ENCODE measurements at regions not wholly inside any gene's neighbourhood (a gene's known extent, or its start where the extent isn't known, plus 50 kb on each side); places are given as distances from the start of the nearest gene placed in this dataset.

DNA sequence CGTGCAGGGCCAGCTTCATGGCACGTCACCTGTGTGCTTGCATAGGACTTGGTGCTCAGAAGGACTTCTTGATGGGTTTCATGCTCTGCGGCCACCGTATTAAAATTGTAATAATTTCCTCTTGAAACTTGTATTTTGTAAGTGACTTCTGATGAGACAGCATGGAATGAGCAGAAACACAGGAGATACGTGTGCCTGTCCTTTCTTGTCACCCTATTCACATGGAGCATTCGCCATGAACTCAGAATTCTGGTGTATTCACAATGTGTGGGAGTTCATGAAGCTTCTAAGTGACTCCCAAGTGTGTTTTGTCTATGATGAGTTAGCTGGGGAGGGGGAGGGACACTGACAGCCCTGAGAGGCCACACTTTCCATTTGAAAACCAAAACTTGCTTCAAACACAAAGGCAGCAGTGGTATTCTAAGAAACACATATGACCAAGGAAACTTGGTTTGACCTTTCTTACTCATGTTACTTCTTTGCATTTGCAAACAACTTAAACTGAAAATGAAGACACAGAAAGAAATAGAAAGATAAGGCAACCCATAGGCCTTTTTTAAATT lies 92.1 kb upstream of the NEDD9 start:
- ATAC-seq (peak; percentile 92), DNase-seq (peak; percentile 87)
- Mint-ChIP-seq H3K4me3 (peak overlapping the region; percentile 44), H3K4me1 (ENCODE audit: low read depth) (peaks cover 68% of the 10 kb centered on the region), H3K36me3 (ENCODE audit: low read depth) (peaks cover 36% of the 10 kb centered on the region), H3K27me3 (no peaks in the 10 kb centered on the region), H3K9me3 (no peaks in the 10 kb centered on the region), H3K27ac (peak overlapping the region; percentile 85)
- intact Hi-C loops (cut with micrococcal nuclease), result loop anchor here (2.0 to 5.0 kb wide), 2 partner anchors 43 to 48 kb away; no protein-coding TSS in a partner anchor
- ChIA-PET CTCF (interaction anchor here (1.1 to 1.5 kb wide), 3 partner anchors 9 to 171 kb away, joined by 3 to 8 read pairs (median 3); no protein-coding TSS in a partner anchor), POLR2A (interaction anchor here (1.3 kb wide), 2 partner anchors 55 to 92 kb away, joined by 3 to 4 read pairs; partner anchors contain the start of gene NEDD9)
- TF ChIP-seq, protein P1, sequence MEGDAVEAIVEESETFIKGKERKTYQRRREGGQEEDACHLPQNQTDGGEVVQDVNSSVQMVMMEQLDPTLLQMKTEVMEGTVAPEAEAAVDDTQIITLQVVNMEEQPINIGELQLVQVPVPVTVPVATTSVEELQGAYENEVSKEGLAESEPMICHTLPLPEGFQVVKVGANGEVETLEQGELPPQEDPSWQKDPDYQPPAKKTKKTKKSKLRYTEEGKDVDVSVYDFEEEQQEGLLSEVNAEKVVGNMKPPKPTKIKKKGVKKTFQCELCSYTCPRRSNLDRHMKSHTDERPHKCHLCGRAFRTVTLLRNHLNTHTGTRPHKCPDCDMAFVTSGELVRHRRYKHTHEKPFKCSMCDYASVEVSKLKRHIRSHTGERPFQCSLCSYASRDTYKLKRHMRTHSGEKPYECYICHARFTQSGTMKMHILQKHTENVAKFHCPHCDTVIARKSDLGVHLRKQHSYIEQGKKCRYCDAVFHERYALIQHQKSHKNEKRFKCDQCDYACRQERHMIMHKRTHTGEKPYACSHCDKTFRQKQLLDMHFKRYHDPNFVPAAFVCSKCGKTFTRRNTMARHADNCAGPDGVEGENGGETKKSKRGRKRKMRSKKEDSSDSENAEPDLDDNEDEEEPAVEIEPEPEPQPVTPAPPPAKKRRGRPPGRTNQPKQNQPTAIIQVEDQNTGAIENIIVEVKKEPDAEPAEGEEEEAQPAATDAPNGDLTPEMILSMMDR (IDR thresholded peaks at IDR 0.05), result no peak

DNA sequence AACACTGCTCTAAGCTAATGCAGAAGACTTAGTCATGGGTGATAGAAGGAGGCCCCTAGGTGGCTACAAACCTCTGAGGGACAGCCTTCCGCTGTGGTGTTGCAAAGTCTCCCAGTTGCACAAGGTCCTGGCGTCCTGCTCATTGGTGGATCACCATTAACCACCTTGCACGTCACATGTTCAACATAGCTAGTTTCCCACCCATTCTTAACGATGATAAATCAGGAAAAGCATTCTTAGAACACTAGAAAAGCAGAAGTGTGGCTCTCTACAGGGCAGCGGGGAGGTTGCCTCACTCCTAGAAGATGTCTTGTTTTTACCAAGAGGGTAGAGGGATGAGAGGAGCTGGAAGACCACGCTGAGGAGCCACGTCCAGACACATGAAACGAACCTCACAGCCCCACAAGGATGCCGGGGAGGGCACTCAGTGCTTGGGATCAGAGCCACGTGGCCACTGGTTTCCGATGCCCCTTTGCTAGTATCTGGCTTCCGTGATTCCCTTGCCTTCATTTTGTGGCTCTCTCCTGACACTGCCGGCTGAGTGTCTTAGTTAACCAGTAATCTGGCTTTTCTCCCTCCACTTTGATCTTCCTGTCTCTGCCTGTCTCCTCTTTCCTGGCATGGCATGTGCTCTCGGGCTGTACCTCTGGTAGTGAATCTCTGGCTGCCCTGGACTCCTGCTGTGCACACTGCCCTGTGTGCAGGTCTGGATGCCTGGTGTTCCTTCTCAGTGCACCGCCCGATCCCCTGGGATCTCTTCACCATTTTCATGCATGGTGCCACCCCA lies 91.4 kb upstream of the NEDD9 start:
- TF ChIP-seq, protein P1 (IDR thresholded peaks at IDR 0.05), result no peak
- POLR2A ChIA-PET, result interaction anchor here (1.3 kb wide), 2 partner anchors 56 to 91 kb away, joined by 3 to 4 read pairs; partner anchors contain the start of gene NEDD9
- Mint-ChIP-seq H3K9me3 (no peaks in the 10 kb centered on the region), H3K27ac (peak overlapping the region; percentile 85), H3K4me3 (no peak overlapping the region), H3K27me3 (no peaks in the 10 kb centered on the region), H3K36me3 (ENCODE audit: low read depth) (peaks cover 40% of the 10 kb centered on the region), H3K4me1 (ENCODE audit: low read depth) (peaks cover 70% of the 10 kb centered on the region)
- intact Hi-C loops (cut with micrococcal nuclease), result loop anchor here (2.0 to 5.0 kb wide), 2 partner anchors 43 to 47 kb away; no protein-coding TSS in a partner anchor
- DNase-seq (no peak), ATAC-seq (peak; percentile 6)
- CTCF ChIA-PET, result interaction anchor here (1.4 to 1.5 kb wide), 2 partner anchors 8 to 172 kb away, joined by 3 to 8 read pairs; no protein-coding TSS in a partner anchor

DNA sequence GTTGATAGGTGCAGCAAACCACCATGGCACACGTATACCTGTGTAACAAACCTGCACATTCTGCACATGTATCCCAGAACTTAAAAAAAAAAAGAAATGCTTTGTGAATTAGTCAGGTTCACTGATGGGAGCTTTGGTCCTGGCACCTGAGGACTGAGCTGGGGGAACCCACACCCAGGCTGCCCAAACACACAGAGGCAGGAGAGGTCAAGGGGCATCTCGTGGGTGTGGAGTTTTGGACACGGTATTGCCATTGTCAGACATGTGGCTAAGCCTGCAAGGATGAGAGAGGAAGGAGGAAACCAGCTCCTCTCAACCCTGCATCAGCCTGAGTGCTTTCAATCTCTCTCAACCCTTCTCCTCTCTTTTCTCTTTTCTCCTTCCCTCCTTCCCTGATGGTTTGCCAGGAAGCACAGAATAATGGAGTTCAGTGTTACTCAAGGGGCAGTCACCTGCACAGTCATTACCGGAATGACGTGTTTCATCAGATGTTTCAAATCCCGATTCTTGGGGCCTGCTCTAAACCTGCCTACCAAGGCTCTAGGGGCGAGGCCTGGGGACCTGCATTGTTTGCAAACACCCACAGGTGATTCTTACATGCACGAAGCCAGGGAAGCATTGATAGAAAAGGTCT lies 89.9 kb upstream of the NEDD9 start:
- Mint-ChIP-seq H3K4me3 (no peak overlapping the region), H3K27ac (peak overlapping the region; percentile 60), H3K27me3 (no peaks in the 10 kb centered on the region), H3K4me1 (ENCODE audit: low read depth) (peaks cover 71% of the 10 kb centered on the region), H3K36me3 (ENCODE audit: low read depth) (peaks cover 39% of the 10 kb centered on the region), H3K9me3 (no peaks in the 10 kb centered on the region)
- ChIA-PET CTCF (interaction anchor here (1.2 kb wide), 1 partner anchor 32 kb away, joined by 3 read pairs; no protein-coding TSS in a partner anchor), POLR2A (interaction anchor here (0.6 to 1.4 kb wide), 4 partner anchors 24 to 173 kb away, joined by 3 to 4 read pairs (median 4); no protein-coding TSS in a partner anchor)
- TF ChIP-seq, protein P1 (IDR thresholded peaks at IDR 0.05), result no peak
- ATAC-seq (no peak), DNase-seq (no peak)
- intact Hi-C loops (cut with micrococcal nuclease), result loop anchor here (5.0 kb wide), 1 partner anchor 45 kb away; no protein-coding TSS in a partner anchor

DNA sequence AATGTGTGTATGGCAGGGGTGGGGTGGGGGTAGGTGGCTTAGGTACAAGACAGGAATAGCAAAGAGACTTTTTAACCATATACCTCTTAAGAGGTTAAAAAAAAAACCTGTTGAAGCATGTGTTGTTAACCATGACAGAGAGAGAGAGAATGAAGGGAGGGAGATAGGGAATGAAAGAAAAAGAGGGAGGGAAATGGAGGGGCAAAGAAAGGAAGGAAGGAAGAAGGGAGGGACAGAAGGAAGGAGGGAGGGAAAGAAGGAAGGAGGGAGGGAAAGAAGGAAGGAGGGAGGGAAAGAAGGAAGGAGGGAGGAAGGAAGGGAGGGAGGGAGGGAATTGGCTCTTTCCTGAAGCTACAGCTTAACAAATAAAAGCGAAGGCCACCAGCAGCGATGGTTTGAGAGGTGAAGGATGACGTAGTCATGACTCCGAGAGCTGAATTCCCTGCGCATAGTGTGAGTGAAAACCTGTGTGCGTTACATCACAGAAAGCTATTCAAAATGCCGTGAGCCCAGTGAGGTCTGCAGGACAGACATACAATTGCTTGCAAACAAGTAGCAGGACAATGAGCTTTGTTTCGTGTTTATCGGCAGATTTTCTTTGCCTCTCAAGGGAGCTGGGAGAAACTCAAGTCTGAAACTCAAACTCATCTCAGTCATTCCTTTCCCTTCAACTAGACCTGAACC lies 88.6 kb upstream of the NEDD9 start:
- TF ChIP-seq, protein P1 (IDR thresholded peaks at IDR 0.05), result no peak
- Mint-ChIP-seq H3K36me3 (ENCODE audit: low read depth) (peaks cover 41% of the 10 kb centered on the region), H3K27ac (no peak overlapping the region), H3K27me3 (no peaks in the 10 kb centered on the region), H3K9me3 (no peaks in the 10 kb centered on the region), H3K4me3 (no peak overlapping the region), H3K4me1 (ENCODE audit: low read depth) (peaks cover 73% of the 10 kb centered on the region)
- intact Hi-C loops (cut with micrococcal nuclease), result loop anchor here (5.0 kb wide), 1 partner anchor 46 kb away; no protein-coding TSS in a partner anchor
- DNase-seq (no peak), ATAC-seq (no peak)
- ChIA-PET CTCF (no interaction called here), POLR2A (interaction anchor here (1.2 to 1.4 kb wide), 2 partner anchors 85 to 175 kb away, joined by 3 to 4 read pairs; no protein-coding TSS in a partner anchor)

Measured in activated CD8-positive, alpha-beta T cell treated with anti-CD3 and anti-CD28 coated beads for 36 hours (primary cell).